Smooth muscle cell (in vitro differentiated cells): ENCODE measurements at regions not wholly inside any gene's neighbourhood (a gene's known extent, or its start where the extent isn't known, plus 50 kb on each side); places are given as distances from the start of the nearest gene placed in this dataset.

Experiments
- DNase-seq: peaks from one replicate; lab custom pipeline; 2025; ENCODE audit not compliant: unreplicated experiment; lab: John Stamatoyannopoulos, UW
- H2AFZ ChIP-seq: fragments of 200-600 bp; sonication (generic); 2 replicates; pipeline ENCODE4 v1.6.0; 2016; ENCODE audit warnings: antibody characterized with exemption, low read depth, mild to moderate bottlenecking
- H3F3A ChIP-seq: fragments of 200-600 bp; sonication (generic); 2 replicates; pipeline ENCODE4 v1.6.0; 2017; ENCODE audit warnings: antibody characterized with exemption, low read depth
- H3K27ac ChIP-seq: fragments of 200-600 bp; sonication (generic); 2 replicates; pipeline ENCODE4 v1.5.1; 2016; ENCODE audit warnings: low read depth, mild to moderate bottlenecking
- H3K27me3 ChIP-seq: fragments of 200-600 bp; sonication (generic); 2 replicates; pipeline ENCODE4 v1.6.1; 2016; ENCODE audit warnings: low read depth, mild to moderate bottlenecking
- H3K36me3 ChIP-seq: fragments of 200-600 bp; sonication (generic); 2 replicates; pipeline ENCODE4 v1.5.1; 2016; ENCODE audit warnings: low read depth
- H3K4me1 ChIP-seq: fragments of 200-600 bp; sonication (generic); 2 replicates; pipeline ENCODE4 v1.5.1; 2016; ENCODE audit warnings: low read depth
- H3K4me2 ChIP-seq: fragments of 200-600 bp; sonication (generic); 2 replicates; pipeline ENCODE4 v1.6.0; 2016; ENCODE audit warnings: mild to moderate bottlenecking
- H3K4me3 ChIP-seq: fragments of 200-600 bp; sonication (generic); 2 replicates; pipeline ENCODE4 v1.5.1; 2016; ENCODE audit warnings: mild to moderate bottlenecking
- H3K79me2 ChIP-seq: fragments of 200-600 bp; sonication (generic); 2 replicates; pipeline ENCODE4 v1.6.0; 2016; ENCODE audit warnings: low read depth, mild to moderate bottlenecking
- H3K9ac ChIP-seq: fragments of 200-600 bp; sonication (generic); 2 replicates; pipeline ENCODE4 v1.6.0; 2016; ENCODE audit warnings: low read depth
- H3K9me3 ChIP-seq: fragments of 200-600 bp; sonication (generic); replicated peaks from 2 replicates; pipeline ENCODE4 v1.5.1; 2016; ENCODE audit warnings: low read depth
- H4K20me1 ChIP-seq: fragments of 200-600 bp; sonication (generic); 2 replicates; pipeline ENCODE4 v1.6.0; 2016; ENCODE audit warnings: low read depth
- WGBS: methylation state at CpG from one replicate; pipeline ENCODE4 v1.1.7; 2016; ENCODE audit warnings: low lambda C conversion rate; 5-methylcytosine and 5-hydroxymethylcytosine counted together
- TF ChIP-seq, protein P1 (sequence below): fragments of 200-600 bp; sonication (generic); IDR thresholded peaks from 2 replicates; pipeline ENCODE4 v1.5.1; 2017; ENCODE audit warnings: borderline replicate concordance, mild to moderate bottlenecking, antibody characterized with exemption; ENCODE audit not compliant: insufficient read depth, poor library complexity, severe bottlenecking

DNA sequence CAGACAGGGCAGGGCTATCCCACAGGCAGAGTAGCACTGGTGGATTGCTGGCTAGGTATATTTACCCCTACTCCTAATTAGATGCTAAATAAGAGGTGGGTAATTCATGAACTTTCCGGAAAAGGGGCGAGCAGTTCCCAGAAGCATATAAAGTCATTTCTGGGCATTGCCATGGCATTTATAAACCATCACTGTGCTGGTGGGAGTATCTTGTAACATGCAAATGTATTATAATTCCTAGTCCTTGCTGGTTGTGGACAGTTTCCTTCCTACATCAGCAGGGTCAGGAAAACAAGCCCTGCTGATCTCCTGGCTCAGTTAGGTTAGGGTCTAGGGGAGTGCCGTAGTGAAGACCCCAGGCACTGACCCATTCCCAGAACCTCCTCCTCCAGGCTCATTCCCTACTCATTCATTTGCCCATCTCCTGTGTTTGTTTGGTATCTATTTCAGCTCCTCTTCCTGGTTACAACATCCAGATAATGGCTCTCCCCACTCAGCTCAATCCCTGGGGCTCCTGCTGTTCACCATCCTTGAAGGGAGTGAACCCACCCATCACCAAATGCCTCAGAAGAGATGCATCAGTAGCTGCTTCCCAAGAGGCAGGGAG lies 282.7 kb downstream of the SRBD1 start:
- no peaks in the 10 kb centered on the region for H3K36me3 ChIP-seq
- H2AFZ ChIP-seq: no peak overlapping the region
- H3K27ac ChIP-seq: no peak overlapping the region
- no peaks in the 10 kb centered on the region for H4K20me1 ChIP-seq
- no peak for DNase-seq
- no peak overlapping the region for H3K9ac ChIP-seq
- no peaks in the 10 kb centered on the region for H3K4me1 ChIP-seq
- peaks cover 18% of the 10 kb centered on the region for H3K27me3 ChIP-seq
- H3F3A ChIP-seq: no peaks in the 10 kb centered on the region
- TF ChIP-seq, protein P1, sequence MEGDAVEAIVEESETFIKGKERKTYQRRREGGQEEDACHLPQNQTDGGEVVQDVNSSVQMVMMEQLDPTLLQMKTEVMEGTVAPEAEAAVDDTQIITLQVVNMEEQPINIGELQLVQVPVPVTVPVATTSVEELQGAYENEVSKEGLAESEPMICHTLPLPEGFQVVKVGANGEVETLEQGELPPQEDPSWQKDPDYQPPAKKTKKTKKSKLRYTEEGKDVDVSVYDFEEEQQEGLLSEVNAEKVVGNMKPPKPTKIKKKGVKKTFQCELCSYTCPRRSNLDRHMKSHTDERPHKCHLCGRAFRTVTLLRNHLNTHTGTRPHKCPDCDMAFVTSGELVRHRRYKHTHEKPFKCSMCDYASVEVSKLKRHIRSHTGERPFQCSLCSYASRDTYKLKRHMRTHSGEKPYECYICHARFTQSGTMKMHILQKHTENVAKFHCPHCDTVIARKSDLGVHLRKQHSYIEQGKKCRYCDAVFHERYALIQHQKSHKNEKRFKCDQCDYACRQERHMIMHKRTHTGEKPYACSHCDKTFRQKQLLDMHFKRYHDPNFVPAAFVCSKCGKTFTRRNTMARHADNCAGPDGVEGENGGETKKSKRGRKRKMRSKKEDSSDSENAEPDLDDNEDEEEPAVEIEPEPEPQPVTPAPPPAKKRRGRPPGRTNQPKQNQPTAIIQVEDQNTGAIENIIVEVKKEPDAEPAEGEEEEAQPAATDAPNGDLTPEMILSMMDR: no peak
- no peak overlapping the region for H3K4me2 ChIP-seq
- WGBS: 72% methylated on average over 3 of the region's 3 CpGs
- H3K4me3 ChIP-seq: no peak overlapping the region
- no peaks in the 10 kb centered on the region for H3K9me3 ChIP-seq
- no peaks in the 10 kb centered on the region for H3K79me2 ChIP-seq

- H4K20me1 ChIP-seq: no peaks in the 10 kb centered on the region
- WGBS: 96% methylated on average over 3 of the region's 3 CpGs
- DNase-seq: no peak
- H3K4me2 ChIP-seq: no peak overlapping the region
- H3K27ac ChIP-seq: no peak overlapping the region
- no peak overlapping the region for H3K9ac ChIP-seq
- TF ChIP-seq, protein P1: no peak
- no peaks in the 10 kb centered on the region for H3K36me3 ChIP-seq
- H3F3A ChIP-seq: no peaks in the 10 kb centered on the region
- no peak overlapping the region for H3K4me3 ChIP-seq
- no peaks in the 10 kb centered on the region for H3K9me3 ChIP-seq
- no peaks in the 10 kb centered on the region for H3K4me1 ChIP-seq
- no peaks in the 10 kb centered on the region for H3K79me2 ChIP-seq
- H2AFZ ChIP-seq: no peak overlapping the region
- H3K27me3 ChIP-seq: peaks cover 12% of the 10 kb centered on the region
Measured at GRCh38 chr2:45323344-45323743, 287.7 kb downstream of the SRBD1 start.

- Histone ChIP-seq H4K20me1 (no peaks in the 10 kb centered on the region), H3F3A (no peaks in the 10 kb centered on the region), H3K36me3 (no peaks in the 10 kb centered on the region), H2AFZ (no peak overlapping the region), H3K27me3 (no peaks in the 10 kb centered on the region), H3K9me3 (no peaks in the 10 kb centered on the region), H3K27ac (no peak overlapping the region), H3K4me2 (no peak overlapping the region), H3K4me3 (no peak overlapping the region), H3K79me2 (no peaks in the 10 kb centered on the region), H3K9ac (no peak overlapping the region), H3K4me1 (no peaks in the 10 kb centered on the region)
- WGBS: 83% methylated on average over 2 of the region's 2 CpGs
- TF ChIP-seq, protein P1: no peak
- DNase-seq: no peak
Measured at GRCh38 chr2:45320956-45321355, 290.1 kb downstream of the SRBD1 start.
